A673 (cell line): ENCODE measurements at regions not wholly inside any gene's neighbourhood (a gene's known extent, or its start where the extent isn't known, plus 50 kb on each side); places are given as distances from the start of the nearest gene placed in this dataset.

Source experiments
- EZH2 ChIP-seq: fragments of 200-600 bp; sonication (generic); IDR thresholded peaks from 2 replicates; pipeline ENCODE4 v1.6.1; 2017; ENCODE audit warnings: borderline replicate concordance, low read depth, mild to moderate bottlenecking, mixed read lengths, antibody characterized with exemption, low read length; ENCODE audit not compliant: poor library complexity, severe bottlenecking
- TF ChIP-seq, protein P1 (sequence below): fragments of 300-800, 200-600 bp; sonication (generic); conservative IDR thresholded peaks from 2 replicates; pipeline ENCODE4 v1.5.1; 2017; ENCODE audit warnings: low read depth, mild to moderate bottlenecking, antibody characterized with exemption, low read length, moderate library complexity, mixed read lengths

- TF ChIP-seq, protein P1, sequence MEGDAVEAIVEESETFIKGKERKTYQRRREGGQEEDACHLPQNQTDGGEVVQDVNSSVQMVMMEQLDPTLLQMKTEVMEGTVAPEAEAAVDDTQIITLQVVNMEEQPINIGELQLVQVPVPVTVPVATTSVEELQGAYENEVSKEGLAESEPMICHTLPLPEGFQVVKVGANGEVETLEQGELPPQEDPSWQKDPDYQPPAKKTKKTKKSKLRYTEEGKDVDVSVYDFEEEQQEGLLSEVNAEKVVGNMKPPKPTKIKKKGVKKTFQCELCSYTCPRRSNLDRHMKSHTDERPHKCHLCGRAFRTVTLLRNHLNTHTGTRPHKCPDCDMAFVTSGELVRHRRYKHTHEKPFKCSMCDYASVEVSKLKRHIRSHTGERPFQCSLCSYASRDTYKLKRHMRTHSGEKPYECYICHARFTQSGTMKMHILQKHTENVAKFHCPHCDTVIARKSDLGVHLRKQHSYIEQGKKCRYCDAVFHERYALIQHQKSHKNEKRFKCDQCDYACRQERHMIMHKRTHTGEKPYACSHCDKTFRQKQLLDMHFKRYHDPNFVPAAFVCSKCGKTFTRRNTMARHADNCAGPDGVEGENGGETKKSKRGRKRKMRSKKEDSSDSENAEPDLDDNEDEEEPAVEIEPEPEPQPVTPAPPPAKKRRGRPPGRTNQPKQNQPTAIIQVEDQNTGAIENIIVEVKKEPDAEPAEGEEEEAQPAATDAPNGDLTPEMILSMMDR, result no peak
- TF ChIP-seq EZH2, result no peak
Measured at GRCh38 chr13:100815476-100816046, 141.0 kb upstream of the TMTC4 start.
